ENCODE measurements at regions not wholly inside any gene's neighbourhood (a gene's known extent, or its start where the extent isn't known, plus 50 kb on each side); places are given as distances from the start of the nearest gene placed in this dataset.
"Not testable (repeated sequence)": the region's sequence is repeated elsewhere in the genome, so short reads cannot be mapped to it uniquely, and the experiment has no call there.

DNA sequence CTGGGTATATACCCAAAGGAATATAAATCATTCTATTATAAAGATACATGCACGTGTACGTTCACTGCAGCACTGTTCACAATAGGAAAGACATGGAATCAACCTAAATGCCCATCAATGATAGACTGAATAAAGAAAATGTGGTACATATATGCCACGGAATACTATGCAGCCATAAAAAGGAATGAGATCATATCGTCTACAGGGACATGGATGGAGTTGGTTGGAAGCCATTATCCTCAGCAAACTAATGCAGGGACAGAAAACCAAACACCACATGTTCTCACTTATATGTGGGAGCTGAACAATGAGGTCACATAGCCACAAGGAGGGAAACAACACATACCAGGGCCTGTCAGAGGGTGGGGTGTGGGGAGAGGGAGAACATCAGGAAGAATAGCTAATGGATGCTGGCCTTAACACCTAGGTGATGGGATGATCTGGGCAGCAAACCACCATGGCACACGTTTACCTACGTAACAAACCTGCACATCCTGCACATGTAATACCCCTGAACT is 77.8 kb downstream of the CAMK2N1 start:
- TF ChIP-seq POLR2A (IDR thresholded peaks at IDR 0.05): not testable (repeated sequence)
- TF ChIP-seq, protein P1, sequence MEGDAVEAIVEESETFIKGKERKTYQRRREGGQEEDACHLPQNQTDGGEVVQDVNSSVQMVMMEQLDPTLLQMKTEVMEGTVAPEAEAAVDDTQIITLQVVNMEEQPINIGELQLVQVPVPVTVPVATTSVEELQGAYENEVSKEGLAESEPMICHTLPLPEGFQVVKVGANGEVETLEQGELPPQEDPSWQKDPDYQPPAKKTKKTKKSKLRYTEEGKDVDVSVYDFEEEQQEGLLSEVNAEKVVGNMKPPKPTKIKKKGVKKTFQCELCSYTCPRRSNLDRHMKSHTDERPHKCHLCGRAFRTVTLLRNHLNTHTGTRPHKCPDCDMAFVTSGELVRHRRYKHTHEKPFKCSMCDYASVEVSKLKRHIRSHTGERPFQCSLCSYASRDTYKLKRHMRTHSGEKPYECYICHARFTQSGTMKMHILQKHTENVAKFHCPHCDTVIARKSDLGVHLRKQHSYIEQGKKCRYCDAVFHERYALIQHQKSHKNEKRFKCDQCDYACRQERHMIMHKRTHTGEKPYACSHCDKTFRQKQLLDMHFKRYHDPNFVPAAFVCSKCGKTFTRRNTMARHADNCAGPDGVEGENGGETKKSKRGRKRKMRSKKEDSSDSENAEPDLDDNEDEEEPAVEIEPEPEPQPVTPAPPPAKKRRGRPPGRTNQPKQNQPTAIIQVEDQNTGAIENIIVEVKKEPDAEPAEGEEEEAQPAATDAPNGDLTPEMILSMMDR (IDR thresholded peaks at IDR 0.05): not testable (repeated sequence)

Data from Peyer's patch (tissue), 4 donors.